HG03159 (cell line): ENCODE measurements at regions not wholly inside any gene's neighbourhood (a gene's known extent, or its start where the extent isn't known, plus 50 kb on each side); places are given as distances from the start of the nearest gene placed in this dataset.
"Not testable (repeated sequence)": the region's sequence is repeated elsewhere in the genome, so short reads cannot be mapped to it uniquely, and the experiment has no call there.

Experiments used
- ATAC-seq: cut with Tn5 transposase; IDR thresholded peaks from one replicate; pipeline ENCODE4 v1.9.1; 2021; ENCODE audit warnings: mild to moderate bottlenecking, moderate library complexity; ENCODE audit not compliant: unreplicated experiment

DNA sequence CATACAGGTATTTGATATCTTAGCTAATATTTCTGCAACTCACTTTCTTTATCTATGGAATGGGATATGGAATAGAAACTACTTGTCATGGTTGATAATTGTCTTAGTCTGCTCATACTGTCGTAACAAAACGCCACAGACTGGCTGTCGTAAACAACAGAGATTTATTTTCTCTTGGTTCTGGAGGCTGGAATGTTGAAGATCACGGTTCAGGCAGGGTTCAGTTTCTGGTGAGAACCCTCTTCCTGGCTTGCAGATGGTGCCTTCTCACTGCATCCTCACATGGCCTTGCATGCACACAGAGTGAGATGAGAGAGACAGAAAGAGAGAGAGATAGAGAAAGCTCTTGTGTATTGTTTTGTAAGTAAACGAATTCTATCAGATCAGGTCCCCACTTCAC lies 332.7 kb upstream of the MAGI2 start:
- ATAC-seq, result no peak

GRCh38 chr7:79785556-79785955 lies 332.1 kb upstream of the MAGI2 start:
- ATAC-seq, result no peak

- ATAC-seq, result no peak
Measured at GRCh38 chr7:79782906-79783305, 329.4 kb upstream of the MAGI2 start.

DNA sequence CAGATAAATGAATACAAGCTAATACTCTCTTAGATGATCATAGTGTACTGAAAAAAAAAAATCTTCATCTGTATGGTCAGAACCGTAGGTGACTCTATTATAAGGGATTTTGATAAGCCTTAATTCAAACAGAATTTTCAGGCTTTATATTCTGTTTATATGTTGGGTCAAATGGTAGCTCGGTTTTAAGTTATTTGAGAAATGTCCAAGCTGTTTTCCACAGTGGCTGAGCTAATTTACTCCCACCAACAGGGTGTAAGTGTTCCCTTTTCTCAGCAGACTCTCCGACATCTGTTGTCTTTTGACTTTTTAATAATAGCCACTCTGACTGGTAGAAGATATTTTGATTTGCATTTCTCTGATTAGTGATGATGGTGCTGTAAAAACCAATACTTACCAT lies 328.8 kb upstream of the MAGI2 start:
- ATAC-seq, result no peak

- no peak for ATAC-seq
Measured at GRCh38 chr7:79781716-79782115, 328.2 kb upstream of the MAGI2 start.

DNA sequence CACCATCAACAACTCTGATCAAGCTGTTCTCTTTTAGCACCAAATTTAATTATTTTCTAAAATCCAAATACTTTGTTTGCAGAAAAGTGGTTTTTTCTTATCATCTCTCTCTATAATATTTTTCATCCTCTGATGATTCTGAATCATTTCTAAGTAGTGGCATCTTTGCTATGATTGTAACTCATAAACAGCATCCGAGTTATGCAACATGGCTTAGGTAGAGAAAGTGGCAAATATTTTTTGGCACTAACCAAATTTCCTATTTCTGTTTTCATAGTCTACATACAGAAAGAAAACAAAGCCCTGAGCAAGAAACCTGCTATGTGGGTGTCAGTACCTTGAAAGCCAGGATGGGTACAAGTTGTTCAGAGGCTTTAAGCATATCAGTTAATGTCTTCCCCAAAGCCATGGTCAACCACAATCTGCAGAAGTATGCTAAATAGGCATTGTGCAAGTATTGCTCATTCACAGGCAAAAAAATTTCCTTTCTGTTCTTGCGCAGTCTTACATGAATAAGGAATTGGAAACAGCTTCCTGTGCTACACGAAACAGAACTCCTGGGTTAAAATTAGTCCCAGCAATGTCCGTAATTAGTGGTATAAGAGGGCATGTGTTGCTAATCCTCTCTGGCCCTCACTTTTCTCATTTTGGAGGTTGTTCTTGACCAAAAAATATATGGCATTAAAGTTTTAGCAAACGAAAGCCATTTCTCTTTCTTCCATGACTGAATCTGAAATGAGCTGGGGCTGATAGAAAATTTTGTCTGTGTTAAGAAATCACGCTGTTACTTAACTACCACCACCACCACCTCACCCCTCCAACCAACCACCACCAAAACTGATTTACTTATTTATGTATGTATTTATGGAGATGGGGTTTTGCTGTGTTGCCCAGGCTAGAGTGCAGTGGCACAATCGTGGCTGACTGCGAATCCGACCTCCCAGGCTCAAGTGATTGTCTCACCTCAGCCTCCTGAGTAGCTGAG lies 325.6 kb upstream of the MAGI2 start:
- no peak for ATAC-seq

GRCh38 chr7:79775911-79776310 lies 322.4 kb upstream of the MAGI2 start:
- no peak for ATAC-seq

DNA sequence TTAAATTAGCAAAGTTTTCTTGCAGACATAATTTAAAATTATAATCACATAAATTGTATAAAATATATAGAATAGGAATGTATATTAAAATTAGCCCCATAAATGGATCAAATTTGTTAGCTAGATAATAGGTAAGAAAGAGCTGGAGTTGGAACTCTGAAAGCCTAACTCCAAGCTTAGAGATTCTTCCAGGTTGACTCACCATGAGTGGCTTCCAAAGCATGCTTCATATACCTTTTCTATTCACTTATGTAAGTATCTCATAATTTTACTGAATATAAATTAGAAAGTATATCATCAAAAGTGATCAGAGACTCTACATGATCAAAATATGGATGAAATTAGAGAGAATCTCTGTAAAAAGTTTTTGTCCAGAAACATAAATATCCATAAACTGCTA lies 320.7 kb upstream of the MAGI2 start:
- no peak for ATAC-seq

GRCh38 chr7:79770970-79771369 lies 317.5 kb upstream of the MAGI2 start:
- ATAC-seq, result no peak

- ATAC-seq, result no peak
Measured at GRCh38 chr7:79770063-79770462, 316.6 kb upstream of the MAGI2 start.

- not testable (repeated sequence) for ATAC-seq
Measured at GRCh38 chr7:79767876-79768560, 314.6 kb upstream of the MAGI2 start.

DNA sequence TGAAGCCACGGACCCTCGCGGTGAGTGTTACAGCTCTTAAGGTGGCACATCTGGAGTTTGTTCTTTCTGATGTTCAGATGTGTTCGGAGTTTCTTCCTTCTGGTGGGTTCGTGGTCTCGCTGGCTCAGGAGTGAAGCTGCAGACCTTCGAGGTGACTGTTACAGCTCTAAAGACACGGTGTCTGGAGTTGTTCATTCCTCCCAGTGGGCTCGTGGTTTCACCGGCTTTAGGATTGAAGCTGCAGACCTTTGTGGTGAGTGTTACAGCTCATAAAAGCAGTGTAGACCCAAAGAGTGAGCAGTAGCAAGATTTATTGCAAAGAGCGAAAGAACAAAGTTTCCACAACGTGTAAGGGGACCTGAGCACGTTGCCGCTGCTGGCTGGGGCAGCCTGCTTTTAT lies 313.7 kb upstream of the MAGI2 start:
- not testable (repeated sequence) for ATAC-seq

GRCh38 chr7:79761876-79762429 lies 308.5 kb upstream of the MAGI2 start:
- ATAC-seq, result no peak

DNA sequence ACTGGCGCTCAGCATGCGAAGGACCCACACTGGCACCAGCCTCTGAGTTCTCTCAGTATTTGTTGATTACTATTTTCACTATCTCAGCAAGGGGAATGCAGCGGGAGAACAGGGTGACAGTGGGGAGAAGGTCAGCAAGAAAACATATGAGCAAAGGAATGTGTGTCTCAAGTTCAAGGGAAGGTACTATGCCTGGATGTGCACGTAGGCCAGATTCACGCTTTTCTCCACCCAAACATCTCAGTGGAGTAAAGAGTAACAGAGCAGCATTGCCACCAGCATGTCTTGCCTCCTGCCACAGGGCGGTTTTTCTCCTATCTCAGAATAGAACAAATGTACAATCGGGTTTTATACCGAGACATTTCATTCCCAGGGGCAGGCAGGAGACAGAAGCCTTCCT lies 297.5 kb upstream of the MAGI2 start:
- ATAC-seq, result not testable (repeated sequence)

DNA sequence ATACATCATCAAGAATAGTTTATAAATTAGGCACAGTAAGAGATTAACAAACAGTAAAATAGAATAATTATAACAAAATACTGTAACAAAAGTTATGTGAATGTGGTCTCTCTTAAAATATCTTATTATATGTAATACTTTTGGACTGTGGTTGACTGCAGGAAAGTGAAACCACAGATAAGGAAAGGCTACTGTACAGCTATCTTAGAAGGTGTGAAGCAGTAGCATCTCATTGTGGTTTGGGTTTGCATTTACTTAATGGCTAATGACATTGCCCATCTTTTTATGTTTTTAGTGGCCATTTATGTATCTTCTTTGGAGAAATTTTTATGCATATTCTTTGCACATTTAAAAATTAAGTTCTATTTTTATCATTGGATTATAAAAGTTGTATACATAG lies 296.4 kb upstream of the MAGI2 start:
- no peak for ATAC-seq

- no peak for ATAC-seq
Measured at GRCh38 chr7:79741684-79742083, 288.2 kb upstream of the MAGI2 start.

GRCh38 chr7:79740076-79740475 lies 286.6 kb upstream of the MAGI2 start:
- no peak for ATAC-seq

DNA sequence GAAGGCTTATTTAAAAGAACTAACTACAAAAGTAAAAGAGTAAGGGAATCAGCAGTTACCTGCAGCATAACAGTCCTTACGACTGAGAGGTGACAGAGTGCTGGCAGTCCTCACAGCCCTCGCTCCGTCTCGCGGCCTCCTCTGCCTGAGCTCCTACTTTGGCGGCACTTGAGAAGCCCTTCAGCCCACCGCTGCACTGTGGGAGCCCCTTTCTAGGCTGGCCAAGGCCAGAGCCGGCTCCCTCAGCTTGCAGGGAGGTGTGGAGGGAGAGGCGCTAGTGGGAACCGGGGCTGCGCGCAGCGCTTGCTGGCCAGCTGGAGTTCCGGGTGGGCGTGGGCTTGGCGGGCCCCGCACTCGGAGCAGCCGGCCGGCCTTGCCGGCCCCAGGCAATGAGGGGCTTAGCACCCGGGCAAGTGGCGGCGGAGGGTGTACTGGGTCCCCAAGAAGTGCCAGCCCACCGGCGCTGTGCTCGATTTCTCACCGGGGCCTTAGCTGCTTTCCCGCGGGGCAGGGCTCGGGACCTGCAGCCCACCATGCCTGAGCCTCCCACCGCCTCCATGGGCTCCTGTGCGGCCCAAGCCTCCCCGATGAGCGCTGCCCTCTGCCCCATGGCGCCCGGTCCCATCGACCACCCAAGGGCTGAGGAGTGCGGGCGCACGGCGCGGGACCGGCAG lies 285.7 kb upstream of the MAGI2 start:
- not testable (repeated sequence) for ATAC-seq

- ATAC-seq, result no peak
Measured at GRCh38 chr7:79736418-79736817, 283.0 kb upstream of the MAGI2 start.

- ATAC-seq, result no peak
Measured at GRCh38 chr7:79735012-79735411, 281.5 kb upstream of the MAGI2 start.

DNA sequence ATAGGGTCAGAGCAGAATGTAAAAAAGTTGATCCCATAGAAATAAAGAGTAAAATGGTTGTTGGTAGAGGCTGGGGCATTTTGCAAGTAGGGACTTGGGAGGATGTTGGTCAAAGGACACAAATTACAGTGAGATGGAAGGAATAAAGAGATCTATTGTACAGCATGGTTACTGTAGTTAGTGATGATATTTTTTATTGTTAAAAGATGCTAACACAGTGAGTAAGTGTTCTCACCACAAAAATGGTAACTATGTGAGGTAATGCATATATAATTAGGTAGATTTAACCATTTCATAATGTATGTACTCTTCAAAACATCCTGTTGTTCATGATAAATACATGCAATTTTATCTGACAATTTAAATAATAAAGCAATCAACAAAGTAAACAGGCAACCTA lies 280.7 kb upstream of the MAGI2 start:
- ATAC-seq, result no peak
